ENCODE measurements at regions not wholly inside any gene's neighbourhood (a gene's known extent, or its start where the extent isn't known, plus 50 kb on each side); places are given as distances from the start of the nearest gene placed in this dataset.

GRCh38 chr7:21041252-21041651 lies 254.6 kb upstream of the SP8 start:
- DNase-seq = no peak

DNA sequence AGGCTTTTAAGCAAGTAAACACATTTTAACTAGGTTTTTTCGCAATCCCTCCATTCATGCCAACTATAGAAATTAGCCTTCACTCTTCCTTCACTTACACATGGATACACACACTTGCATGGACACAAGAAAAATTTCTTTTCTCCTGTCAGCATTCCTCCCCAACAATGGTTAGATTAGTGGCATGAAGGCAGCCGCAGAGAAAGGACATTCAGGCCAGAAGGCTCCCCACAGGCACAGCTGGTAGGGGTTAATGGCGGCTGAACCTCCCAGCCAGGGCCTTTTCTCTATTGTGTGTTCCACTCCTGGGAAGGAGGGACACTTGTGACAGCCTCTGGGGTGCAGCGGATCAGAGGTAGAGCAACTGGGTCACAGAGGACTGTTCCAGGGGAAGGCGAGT lies 255.0 kb upstream of the SP8 start:
- no peak for DNase-seq

DNA sequence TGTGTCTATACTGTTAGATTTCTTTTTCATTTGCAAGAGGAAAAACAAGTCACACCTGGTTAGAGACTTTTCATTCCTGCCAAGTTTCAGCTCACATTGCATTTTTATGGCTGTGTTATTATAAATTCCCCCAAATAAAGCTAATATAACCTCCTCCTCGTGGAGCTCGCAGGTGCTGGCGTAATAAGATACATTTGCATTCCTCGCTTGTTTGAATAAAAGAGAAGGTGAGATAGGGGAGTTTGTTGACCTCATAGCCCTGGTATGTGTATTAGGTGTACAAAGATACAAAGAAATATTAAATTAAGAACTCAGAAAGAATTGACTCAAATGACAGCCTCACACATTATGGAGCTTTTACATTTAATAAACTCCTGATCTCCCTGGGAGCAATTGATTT lies 257.7 kb upstream of the SP8 start:
- no peak for DNase-seq

- DNase-seq = no peak
These were observed 258.4 kb upstream of the SP8 start for GRCh38 chr7:21044913-21045568.

- no peak for DNase-seq
These were observed 265.2 kb upstream of the SP8 start for GRCh38 chr7:21051865-21052264.

GRCh38 chr7:21054427-21055112 lies 267.9 kb upstream of the SP8 start:
- DNase-seq = no peak

- no peak for DNase-seq
These were observed 272.4 kb upstream of the SP8 start for GRCh38 chr7:21059069-21059468.

GRCh38 chr7:21063106-21063505 lies 276.4 kb upstream of the SP8 start:
- no peak for DNase-seq

GRCh38 chr7:21064698-21065648 lies 278.3 kb upstream of the SP8 start:
- DNase-seq = no peak

- DNase-seq = no peak
These were observed 279.5 kb upstream of the SP8 start for GRCh38 chr7:21066221-21066620.

DNA sequence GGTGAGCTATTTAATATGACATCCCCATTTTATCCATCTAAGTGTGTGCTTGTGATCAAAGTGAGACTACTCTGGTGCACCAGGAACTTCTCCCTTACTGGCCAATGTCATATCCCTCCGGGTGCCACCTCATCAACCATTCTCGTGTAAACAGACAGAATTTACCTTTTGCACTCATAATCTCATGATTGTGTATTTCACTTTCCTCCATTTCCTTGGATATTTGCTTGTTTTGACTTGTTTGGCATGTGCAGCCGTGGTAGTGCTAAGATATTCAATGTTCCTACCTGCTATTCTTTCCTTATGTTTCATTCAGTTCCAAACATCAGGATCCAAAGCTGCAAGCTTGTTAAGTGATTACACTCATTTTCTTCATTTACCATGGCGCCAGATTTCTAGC lies 280.5 kb upstream of the SP8 start:
- no peak for DNase-seq

- no peak for DNase-seq
These were observed 283.9 kb upstream of the SP8 start for GRCh38 chr7:21070571-21071090.

DNA sequence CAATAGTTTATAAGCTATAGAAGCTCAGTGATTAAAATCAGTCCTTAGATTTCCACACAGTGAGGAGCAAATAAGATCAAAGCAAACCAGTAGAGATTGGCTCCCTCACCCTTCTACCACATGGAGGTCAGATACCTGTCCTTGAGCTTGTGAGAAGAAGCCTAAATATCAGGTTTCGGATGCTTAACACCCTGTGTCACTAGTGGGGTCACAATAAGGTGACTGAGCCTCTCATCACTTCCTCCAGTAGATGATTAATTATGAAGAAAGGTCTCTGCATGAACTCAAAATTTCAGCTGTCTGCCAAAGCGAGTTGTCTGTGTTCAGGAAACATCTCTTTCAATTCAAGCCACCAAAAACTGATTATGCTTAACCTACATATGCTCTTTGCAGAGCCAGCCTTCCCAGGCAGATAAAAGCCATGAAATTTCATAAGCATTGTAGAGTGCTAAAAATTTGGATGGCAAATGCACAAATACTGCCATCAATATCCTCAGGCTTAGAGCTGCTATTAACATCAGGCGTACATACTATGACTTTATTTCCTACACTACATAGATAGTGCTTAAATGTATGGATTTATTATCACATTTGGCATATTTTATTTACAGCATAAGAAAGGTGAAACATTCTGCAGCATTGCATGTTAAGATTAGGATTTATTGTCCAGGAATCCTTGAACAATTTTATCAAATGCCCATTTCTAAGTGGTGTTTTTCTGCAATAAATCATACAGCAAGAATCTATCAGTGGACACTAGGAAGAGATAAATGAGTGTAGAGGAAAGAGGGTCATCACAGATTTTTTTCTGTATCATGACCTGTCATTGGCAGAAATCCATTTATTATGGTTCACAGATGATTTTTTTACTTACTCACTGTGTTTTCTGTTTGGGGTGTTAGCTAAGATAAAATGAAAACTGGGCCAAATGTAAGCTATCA lies 285.1 kb upstream of the SP8 start:
- DNase-seq = no peak

- DNase-seq = no peak
These were observed 289.4 kb upstream of the SP8 start for GRCh38 chr7:21076054-21076453.

GRCh38 chr7:21076574-21076973 lies 289.9 kb upstream of the SP8 start:
- DNase-seq = no peak

DNA sequence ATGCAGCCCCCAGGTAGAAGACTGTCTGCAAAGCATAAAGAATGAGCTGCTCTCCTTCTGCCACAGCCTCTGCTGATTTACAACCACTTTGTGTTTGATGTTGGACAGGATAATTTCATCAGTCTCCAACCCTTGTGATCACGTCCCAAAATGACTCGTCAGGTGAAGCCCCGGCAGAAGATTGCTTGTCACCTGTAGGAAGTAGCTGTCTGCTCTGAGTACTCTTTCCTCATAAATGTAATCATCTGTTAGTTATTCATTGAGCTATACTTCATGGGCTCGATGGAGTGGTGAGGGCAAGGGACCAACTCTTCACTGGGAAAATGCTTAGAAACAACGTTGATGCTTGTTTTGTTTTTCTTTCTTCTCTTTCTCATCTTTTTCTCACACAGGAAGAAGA lies 290.9 kb upstream of the SP8 start:
- no peak for DNase-seq

GRCh38 chr7:21084286-21084685 lies 297.6 kb upstream of the SP8 start:
- DNase-seq = no peak

- DNase-seq = no peak
These were observed 300.0 kb upstream of the SP8 start for GRCh38 chr7:21086688-21087087.

GRCh38 chr7:21089653-21090052 lies 303.0 kb upstream of the SP8 start:
- no peak for DNase-seq

DNA sequence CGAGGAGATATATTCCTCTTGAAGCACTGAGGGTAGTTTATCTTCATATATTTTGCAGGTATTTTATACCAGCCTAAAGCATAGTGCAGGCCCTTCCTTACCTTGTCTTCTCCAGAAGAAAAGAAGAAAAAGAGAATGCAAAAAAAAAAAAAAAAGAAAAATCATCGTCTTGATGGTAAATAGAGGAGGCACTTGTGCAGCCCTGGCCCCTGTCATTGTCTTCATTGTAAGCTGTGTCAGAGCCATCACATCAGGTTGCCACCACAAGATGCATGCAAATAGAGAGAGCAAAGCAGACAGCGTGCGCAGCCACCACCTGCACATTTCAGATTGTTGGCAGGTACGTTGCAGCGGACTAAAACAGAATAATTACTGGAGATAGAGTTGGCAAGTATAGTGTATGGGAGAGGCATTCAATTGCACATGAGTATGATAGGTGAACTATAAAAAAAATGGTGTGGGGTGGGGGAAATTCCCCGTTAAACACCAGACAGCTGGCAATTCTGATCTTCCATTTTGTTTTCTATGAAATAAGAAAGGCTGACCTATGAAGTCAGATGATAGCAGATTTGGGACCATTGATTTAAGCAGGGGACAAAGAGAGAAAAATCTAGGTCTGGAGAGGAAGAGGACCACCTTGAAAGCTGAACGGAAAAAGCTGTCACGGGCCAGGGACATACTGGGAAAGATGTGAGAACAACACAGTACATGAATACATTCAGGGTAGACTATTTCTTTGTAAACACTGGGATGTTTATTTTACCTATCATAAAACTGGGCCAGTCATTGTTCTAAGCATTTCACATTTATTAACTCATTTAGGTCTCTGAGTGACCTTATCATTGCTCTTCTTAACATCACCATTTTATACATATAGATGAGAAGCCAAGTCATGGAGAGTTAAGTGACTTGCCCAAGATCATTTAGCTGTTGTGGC lies 306.3 kb upstream of the SP8 start:
- no peak for DNase-seq

DNA sequence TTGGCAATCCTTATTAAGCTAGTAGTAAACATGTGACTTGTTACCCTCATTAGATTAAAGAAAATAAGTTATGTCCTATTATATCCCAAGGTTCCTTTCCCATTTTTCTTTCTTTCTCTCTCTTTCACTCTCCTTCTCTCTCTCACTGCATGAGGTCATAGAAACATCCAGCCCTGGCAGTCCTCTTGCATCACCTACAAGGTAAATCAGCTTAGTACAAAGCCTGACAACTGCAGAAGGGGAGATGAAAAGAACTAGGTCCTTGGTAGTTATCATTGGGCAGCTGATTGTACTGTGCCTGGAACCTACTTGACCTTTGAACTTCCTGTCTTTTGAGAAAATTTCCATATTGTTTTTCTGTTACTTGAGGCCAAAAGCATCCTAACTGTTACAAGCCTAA lies 307.9 kb upstream of the SP8 start:
- no peak for DNase-seq

Data from right forelimb (tissue), 1 donor.